BJ (cell line): ENCODE measurements at regions not wholly inside any gene's neighbourhood (a gene's known extent, or its start where the extent isn't known, plus 50 kb on each side); places are given as distances from the start of the nearest gene placed in this dataset.

Experiments used
- CTCF ChIA-PET: fragments of 350-600 bp; formaldehyde crosslinking; extraction: SDS; loops from one replicate; lab custom pipeline; 2021; ENCODE audit warnings: antibody characterized with exemption, inconsistent platforms; lab: Yijun Ruan, JAX
- POLR2A ChIA-PET: fragments of 300-600 bp; sonication (Branson Sonifier 250); formaldehyde crosslinking; extraction: SDS; loops from one replicate; lab custom pipeline; 2021; ENCODE audit warnings: antibody characterized with exemption; lab: Charles Lee
- DNase-seq: peaks from one replicate; pipeline ENCODE4 v3.0.0-alpha.2; 2011; ENCODE audit warnings: low read depth
- H3K27me3 ChIP-seq: 2 replicates; pipeline ENCODE4 v1.6.0; 2011; ENCODE audit warnings: low read length; ENCODE audit not compliant: control insufficient read depth, insufficient read depth
- H3K36me3 ChIP-seq: 2 replicates; pipeline ENCODE4 v1.5.1; 2011; ENCODE audit warnings: low read length; ENCODE audit not compliant: control insufficient read depth, insufficient read depth
- H3K4me3 ChIP-seq: 2 replicates; pipeline ENCODE4 v1.5.1; 2011; ENCODE audit warnings: low read depth, mild to moderate bottlenecking, control low read depth, low read length
- TF ChIP-seq, protein P1 (sequence below): IDR thresholded peaks from 2 replicates; pipeline ENCODE4 v1.5.1; 2011; ENCODE audit warnings: low read depth, mild to moderate bottlenecking, control low read depth, inconsistent platforms, low read length, moderate library complexity; ENCODE audit not compliant: insufficient read depth

DNA sequence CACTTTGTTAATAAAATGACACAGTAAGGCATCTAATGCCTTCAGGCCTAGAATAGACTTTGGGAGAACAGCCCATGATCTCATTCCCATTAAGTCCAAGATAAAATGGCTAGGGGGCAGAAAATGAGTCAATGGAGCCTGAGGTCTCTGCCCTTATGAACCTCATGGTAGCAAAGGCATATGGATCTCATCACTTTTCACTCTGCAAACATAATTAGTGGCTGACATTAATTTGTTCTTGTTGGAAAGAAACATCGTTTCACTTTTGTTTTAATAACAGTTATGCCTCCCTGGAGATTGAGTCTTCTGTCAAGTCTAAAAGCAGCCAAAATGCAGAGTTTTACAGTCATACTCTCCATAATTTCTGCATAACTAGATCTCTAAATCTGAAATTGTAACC, 111.8 kb upstream of the API5 start:
- Histone ChIP-seq H3K4me3 (no peak overlapping the region), H3K36me3 (no peaks in the 10 kb centered on the region), H3K27me3 (no peaks in the 10 kb centered on the region)
- DNase-seq = no peak
- ChIA-PET POLR2A (no interaction called here), CTCF (no interaction called here)
- TF ChIP-seq, protein P1, sequence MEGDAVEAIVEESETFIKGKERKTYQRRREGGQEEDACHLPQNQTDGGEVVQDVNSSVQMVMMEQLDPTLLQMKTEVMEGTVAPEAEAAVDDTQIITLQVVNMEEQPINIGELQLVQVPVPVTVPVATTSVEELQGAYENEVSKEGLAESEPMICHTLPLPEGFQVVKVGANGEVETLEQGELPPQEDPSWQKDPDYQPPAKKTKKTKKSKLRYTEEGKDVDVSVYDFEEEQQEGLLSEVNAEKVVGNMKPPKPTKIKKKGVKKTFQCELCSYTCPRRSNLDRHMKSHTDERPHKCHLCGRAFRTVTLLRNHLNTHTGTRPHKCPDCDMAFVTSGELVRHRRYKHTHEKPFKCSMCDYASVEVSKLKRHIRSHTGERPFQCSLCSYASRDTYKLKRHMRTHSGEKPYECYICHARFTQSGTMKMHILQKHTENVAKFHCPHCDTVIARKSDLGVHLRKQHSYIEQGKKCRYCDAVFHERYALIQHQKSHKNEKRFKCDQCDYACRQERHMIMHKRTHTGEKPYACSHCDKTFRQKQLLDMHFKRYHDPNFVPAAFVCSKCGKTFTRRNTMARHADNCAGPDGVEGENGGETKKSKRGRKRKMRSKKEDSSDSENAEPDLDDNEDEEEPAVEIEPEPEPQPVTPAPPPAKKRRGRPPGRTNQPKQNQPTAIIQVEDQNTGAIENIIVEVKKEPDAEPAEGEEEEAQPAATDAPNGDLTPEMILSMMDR = no peak

DNA sequence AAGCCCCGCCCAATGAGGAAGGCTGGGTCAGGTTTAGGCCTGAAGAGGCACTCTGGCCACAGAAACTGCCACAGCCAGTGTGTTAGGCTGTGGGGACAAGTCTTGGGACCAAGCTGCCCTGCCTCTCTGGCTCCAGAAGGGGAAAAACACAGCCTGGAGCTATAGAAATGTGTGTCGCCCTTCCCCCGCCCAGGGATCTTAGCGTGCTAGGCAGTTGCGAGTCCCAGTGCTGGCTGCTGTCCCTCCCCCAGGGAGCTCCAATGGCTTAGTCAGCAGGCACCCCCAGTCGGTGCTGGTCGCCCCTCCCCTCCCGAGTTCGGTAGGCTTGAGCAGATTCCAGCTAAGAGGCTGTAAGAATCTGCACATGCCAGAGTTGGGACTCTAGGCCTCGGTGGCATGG, 99.5 kb upstream of the API5 start:
- ChIA-PET POLR2A (no interaction called here), CTCF (no interaction called here)
- TF ChIP-seq, protein P1 = no peak
- no peaks in the 10 kb centered on the region for H3K27me3 ChIP-seq
- H3K4me3 ChIP-seq = no peak overlapping the region
- no peak for DNase-seq
- H3K36me3 ChIP-seq = no peaks in the 10 kb centered on the region

DNA sequence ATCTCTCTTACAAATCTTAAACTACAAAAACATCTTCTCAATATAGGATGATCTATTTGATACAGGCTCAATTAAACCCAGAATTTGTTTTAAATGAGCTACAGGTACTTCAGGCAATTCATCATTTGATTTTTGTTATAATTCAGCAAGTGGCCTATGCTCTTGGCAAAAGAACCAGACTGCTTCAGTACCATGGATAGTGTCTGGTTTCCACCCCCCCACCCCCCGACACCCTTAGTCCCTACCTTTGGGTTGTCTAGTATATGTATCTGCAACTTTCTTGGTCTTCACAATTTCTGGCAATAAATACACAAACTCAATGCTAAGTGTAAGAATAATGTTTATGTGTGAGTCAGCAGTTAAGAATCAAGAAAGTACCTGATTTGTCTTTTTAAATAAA, 97.3 kb upstream of the API5 start:
- Histone ChIP-seq H3K36me3 (no peaks in the 10 kb centered on the region), H3K27me3 (no peaks in the 10 kb centered on the region), H3K4me3 (no peak overlapping the region)
- DNase-seq = no peak
- TF ChIP-seq, protein P1 = no peak
- CTCF ChIA-PET = no interaction called here
- POLR2A ChIA-PET = no interaction called here

DNA sequence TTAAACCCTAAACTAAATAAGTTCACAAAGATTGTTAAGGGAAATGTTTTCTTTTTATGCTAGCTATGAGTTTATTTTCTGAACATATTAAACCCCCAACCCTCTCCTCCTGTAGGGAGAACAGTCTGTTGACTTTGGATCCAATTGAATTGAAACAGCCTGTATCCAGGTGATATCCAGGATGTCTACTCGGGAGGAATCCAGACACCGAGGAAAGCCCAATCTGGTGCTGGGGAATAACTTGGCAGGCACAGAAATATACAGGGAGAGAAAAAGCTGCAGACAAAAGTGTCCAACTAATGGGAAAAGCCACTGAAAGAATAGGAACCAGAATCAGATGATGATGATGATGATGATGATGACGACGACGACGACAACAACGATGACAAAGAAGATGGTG, 93.9 kb upstream of the API5 start:
- TF ChIP-seq, protein P1 = no peak
- ChIA-PET POLR2A (no interaction called here), CTCF (no interaction called here)
- Histone ChIP-seq H3K36me3 (no peaks in the 10 kb centered on the region), H3K4me3 (no peak overlapping the region), H3K27me3 (no peaks in the 10 kb centered on the region)
- no peak for DNase-seq

DNA sequence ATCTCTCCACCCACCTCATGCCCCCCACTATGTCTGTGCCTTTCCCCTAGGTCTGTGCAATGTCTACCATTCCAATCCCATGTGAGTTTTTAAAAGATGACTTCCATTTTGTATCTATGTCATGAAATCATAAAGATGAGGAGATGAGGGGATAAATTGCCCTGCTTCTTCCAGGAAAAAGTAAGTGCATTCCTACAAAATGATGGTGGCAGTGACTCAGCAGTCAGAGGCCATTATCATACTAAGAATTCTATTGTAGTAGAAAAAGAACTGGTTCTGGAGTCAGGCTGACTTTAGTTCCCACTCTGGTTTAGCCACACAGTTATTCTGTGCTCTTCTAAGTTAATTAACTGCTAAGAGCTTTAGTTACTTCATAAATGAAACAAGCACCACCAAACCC, 89.6 kb upstream of the API5 start:
- ChIA-PET CTCF (interaction anchor here (1.3 kb wide), 1 partner anchor 61 kb away, joined by 3 read pairs; no protein-coding TSS in a partner anchor), POLR2A (no interaction called here)
- no peak overlapping the region for H3K4me3 ChIP-seq
- TF ChIP-seq, protein P1 = no peak
- no peak for DNase-seq
- H3K36me3 ChIP-seq = no peaks in the 10 kb centered on the region
- H3K27me3 ChIP-seq = no peaks in the 10 kb centered on the region
